Muscle layer of colon (tissue), 2 donors: ENCODE measurements at regions not wholly inside any gene's neighbourhood (a gene's known extent, or its start where the extent isn't known, plus 50 kb on each side); places are given as distances from the start of the nearest gene placed in this dataset.

ENCODE experiments used
- H3K27ac ChIP-seq: one replicate; pipeline ENCODE4 v1.7.0; 2013; ENCODE audit warnings: low read depth, mild to moderate bottlenecking, low read length, moderate library complexity
- H3K27me3 ChIP-seq, 2 donors: one replicate each; pipeline ENCODE4 v1.7.0; 2013; ENCODE audit warnings: low read length in 2 of 2, mild to moderate bottlenecking in 2 of 2; ENCODE audit not compliant: insufficient read depth in 2 of 2, control insufficient read depth in 1 of 2
- H3K36me3 ChIP-seq: one replicate; pipeline ENCODE4 v1.7.0; 2013; ENCODE audit warnings: mild to moderate bottlenecking, low read length; ENCODE audit not compliant: insufficient read depth
- H3K4me1 ChIP-seq: one replicate; pipeline ENCODE4 v1.7.0; 2013; ENCODE audit warnings: mild to moderate bottlenecking, low read length; ENCODE audit not compliant: insufficient read depth
- H3K4me3 ChIP-seq, 2 donors: one replicate each; pipeline ENCODE4 v1.7.0; 2013; ENCODE audit warnings: low read length in 2 of 2, low read depth in 1 of 2, mild to moderate bottlenecking in 1 of 2, moderate library complexity in 1 of 2
- H3K9ac ChIP-seq: one replicate; pipeline ENCODE4 v1.7.0; 2013; ENCODE audit warnings: low read length
- H3K9me3 ChIP-seq: one replicate; pipeline ENCODE4 v1.7.0; 2013; ENCODE audit warnings: mild to moderate bottlenecking, low read length
- donor health status: abdominal sarcoma.
- donor health status: Adenocarcinoma of cecum.

DNA sequence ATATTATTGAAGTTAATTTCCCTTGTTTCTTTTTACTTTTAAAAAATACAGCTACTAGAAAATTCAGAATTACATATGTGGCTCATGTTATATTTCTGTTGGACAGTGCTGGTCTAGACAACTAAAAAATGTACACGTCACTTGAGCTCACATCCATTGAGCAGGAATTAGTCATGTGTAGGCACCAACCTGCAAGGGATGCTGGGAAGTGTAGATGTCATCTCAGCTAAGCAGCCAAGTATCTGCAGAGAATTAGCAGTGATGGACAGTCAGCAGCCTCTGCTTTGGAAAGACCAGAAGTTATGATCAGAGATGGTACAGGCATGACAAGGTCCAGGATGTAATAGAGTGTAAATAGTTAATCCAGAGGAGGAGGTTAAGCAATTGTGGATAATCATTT, 87.1 kb upstream of the HS3ST2 start:
- no peaks in the 10 kb centered on the region for H3K36me3 ChIP-seq
- peaks cover 12% of the 10 kb centered on the region for H3K4me1 ChIP-seq
- H3K27me3 ChIP-seq: no peaks in the 10 kb centered on the region
- no peak overlapping the region for H3K9ac ChIP-seq
- no peaks in the 10 kb centered on the region for H3K9me3 ChIP-seq
- H3K27ac ChIP-seq: no peak overlapping the region
- H3K4me3 ChIP-seq: no peak overlapping the region

GRCh38 chr16:22727285-22728166, 86.4 kb upstream of the HS3ST2 start:
- Histone ChIP-seq H3K9me3 (no peaks in the 10 kb centered on the region), H3K27me3 (no peaks in the 10 kb centered on the region), H3K36me3 (no peaks in the 10 kb centered on the region), H3K9ac (no peak overlapping the region), H3K4me1 (peaks cover 12% of the 10 kb centered on the region), H3K4me3 (no peak overlapping the region), H3K27ac (no peak overlapping the region)

DNA sequence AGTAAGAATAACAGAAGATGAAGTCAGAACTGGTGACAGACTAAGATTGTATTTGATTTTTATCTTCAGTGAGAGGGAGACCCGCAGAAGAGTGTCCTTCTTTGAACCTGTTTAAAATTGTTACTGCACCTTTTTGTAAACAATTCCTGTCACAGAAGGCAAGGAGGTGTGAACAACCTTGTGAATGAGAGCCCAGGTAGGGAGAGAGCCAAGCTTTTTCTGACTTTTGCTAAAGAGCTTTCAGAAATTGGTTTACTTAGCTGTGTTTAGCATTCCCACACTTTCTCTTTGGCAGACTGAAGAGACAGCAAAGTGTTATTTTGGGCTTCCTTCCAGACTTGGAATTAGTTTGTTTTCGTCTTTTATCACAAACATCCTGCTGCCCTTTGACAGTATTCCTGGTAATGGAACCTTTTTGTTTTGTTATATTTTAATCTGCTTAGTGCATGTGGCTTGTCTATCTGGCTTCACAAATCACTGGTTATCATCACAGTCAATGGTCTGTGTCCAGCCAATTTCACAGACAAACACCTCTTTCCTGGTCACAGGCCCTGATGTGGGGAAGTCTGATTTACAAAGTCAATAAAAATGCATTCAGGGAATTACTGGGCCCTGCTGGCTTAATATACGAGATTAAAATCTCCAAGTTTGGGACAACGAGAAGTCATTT, 85.7 kb upstream of the HS3ST2 start:
- H3K27ac ChIP-seq: no peak overlapping the region
- H3K4me1 ChIP-seq: peaks cover 12% of the 10 kb centered on the region
- no peaks in the 10 kb centered on the region for H3K36me3 ChIP-seq
- H3K4me3 ChIP-seq: no peak overlapping the region
- no peaks in the 10 kb centered on the region for H3K9me3 ChIP-seq
- no peak overlapping the region for H3K9ac ChIP-seq
- H3K27me3 ChIP-seq: no peaks in the 10 kb centered on the region

DNA sequence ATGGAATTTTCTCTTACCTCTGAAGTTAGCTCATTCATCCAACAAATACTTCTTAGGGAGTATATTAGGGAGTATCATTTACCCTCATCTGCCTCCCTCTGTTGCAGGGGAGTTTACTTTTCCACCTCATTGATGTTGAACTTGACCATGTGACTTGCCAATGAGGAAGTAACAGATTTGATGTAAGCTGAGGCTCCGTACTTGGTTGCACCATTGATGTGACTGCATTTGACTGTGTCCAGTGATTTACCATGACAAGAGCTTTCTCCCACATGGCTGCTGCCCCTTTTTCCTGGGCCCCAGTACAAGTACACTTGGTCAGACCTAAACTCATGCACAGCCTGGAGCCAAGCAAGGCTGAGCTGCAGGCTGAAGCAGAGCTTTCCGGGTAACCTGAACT, 81.6 kb upstream of the HS3ST2 start:
- Histone ChIP-seq H3K27ac (no peak overlapping the region), H3K9ac (no peak overlapping the region), H3K4me1 (peaks cover 24% of the 10 kb centered on the region), H3K36me3 (no peaks in the 10 kb centered on the region), H3K4me3 (no peak overlapping the region), H3K9me3 (no peaks in the 10 kb centered on the region), H3K27me3 (no peaks in the 10 kb centered on the region)

GRCh38 chr16:22732959-22733358, 81.0 kb upstream of the HS3ST2 start:
- no peaks in the 10 kb centered on the region for H3K27me3 ChIP-seq
- no peak overlapping the region for H3K27ac ChIP-seq
- no peaks in the 10 kb centered on the region for H3K36me3 ChIP-seq
- H3K4me1 ChIP-seq: peaks cover 19% of the 10 kb centered on the region
- no peak overlapping the region for H3K4me3 ChIP-seq
- no peaks in the 10 kb centered on the region for H3K9me3 ChIP-seq
- H3K9ac ChIP-seq: no peak overlapping the region

DNA sequence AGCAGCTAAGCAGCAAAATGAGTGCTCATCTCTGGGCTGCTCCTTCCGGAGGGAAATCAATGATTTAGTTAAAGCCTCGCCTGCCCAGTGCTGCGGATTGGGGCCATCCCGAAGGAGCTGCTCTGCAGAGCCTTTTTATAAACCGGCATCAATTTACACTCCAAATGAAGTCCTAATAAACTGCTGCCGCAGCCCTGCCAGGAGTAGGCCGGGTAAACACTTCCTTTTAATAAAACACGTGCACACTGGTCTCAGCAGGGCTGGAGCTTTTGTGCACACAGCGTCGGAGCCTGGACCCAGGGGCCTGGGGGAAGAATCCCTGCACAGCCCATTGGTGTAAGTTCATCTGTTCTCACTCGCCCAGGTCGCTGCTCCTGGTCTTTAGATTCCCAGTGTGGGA, 79.6 kb upstream of the HS3ST2 start:
- H3K4me1 ChIP-seq: peaks cover 19% of the 10 kb centered on the region
- no peaks in the 10 kb centered on the region for H3K36me3 ChIP-seq
- no peak overlapping the region for H3K4me3 ChIP-seq
- no peaks in the 10 kb centered on the region for H3K9me3 ChIP-seq
- H3K27me3 ChIP-seq: no peaks in the 10 kb centered on the region
- H3K9ac ChIP-seq: no peak overlapping the region
- no peak overlapping the region for H3K27ac ChIP-seq

- Histone ChIP-seq H3K27me3 (no peaks in the 10 kb centered on the region), H3K9me3 (no peaks in the 10 kb centered on the region), H3K27ac (no peak overlapping the region), H3K4me3 (no peak overlapping the region), H3K36me3 (no peaks in the 10 kb centered on the region), H3K4me1 (peaks cover 19% of the 10 kb centered on the region), H3K9ac (no peak overlapping the region)
These were observed 77.2 kb upstream of the HS3ST2 start for GRCh38 chr16:22736791-22737190.

DNA sequence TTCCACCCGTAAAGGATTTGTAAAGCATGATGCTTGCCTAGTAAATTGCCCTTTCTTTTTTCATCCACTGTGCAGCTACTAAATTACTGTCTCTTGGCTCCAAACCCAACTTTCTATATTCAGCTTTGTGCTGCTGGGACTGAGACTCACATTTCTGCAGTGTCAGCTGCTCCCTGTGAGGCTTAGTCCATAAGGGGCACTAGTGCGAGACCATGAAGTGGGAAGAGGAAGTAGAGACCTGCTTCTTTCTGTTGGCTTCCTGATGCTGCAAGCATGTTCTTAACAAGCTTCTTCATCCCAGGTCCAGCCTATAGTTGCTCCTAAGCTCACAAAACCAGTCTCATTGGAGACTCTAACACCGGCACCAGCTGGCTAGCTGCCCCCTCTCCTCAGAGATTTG, 74.9 kb upstream of the HS3ST2 start:
- Histone ChIP-seq H3K9ac (no peak overlapping the region), H3K27me3 (no peaks in the 10 kb centered on the region), H3K4me3 (no peak overlapping the region), H3K4me1 (peaks cover 15% of the 10 kb centered on the region), H3K27ac (no peak overlapping the region), H3K9me3 (no peaks in the 10 kb centered on the region), H3K36me3 (no peaks in the 10 kb centered on the region)

DNA sequence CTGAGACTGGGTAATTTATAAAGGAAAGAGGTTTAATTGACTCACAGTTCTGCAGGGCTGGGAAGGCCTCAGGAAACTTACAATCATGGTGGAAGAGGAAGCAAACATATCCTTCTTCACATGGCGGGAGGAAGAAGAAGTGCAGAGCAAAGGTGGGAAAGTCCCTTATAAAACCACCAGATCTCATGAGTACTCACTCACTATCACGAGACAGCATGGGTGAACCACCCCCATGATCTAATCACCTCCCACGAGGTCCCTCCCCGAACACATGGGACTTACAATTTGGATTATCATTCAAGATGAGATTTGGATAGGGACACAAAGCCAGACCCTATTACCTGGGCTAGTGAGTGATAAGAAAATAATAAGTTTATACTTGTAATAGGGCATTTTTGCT, 70.6 kb upstream of the HS3ST2 start:
- Histone ChIP-seq H3K4me3 (no peak overlapping the region), H3K36me3 (no peaks in the 10 kb centered on the region), H3K27me3 (no peaks in the 10 kb centered on the region), H3K9ac (no peak overlapping the region), H3K27ac (no peak overlapping the region), H3K4me1 (peaks cover 7% of the 10 kb centered on the region), H3K9me3 (no peaks in the 10 kb centered on the region)

DNA sequence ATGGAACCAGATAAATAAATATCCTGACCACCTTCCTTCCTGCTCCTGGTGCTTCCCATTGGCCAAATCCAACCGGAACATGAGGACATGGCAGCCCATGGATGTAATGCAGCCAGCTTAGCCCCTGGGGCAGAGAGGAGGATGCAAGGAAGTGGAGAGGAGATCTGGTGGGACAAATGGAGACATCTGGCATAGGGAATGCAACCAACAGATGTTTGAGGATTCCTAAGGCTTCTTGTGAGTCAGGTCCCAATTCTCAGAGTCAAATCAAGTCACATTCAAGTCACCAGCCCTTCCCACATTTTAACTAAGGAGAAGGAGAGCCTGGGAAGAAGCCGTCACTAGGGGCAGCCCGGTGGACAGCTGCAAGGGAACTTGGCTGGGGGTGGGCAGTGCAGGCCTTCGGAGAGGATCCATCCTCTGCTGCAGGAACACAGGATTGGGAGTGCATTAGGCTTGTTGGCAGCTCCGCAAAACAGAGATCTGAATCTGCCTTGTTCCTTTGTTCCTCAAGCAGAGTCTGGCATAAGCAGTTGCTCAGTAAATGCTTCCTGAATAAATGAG, 62.8 kb upstream of the HS3ST2 start:
- H3K9me3 ChIP-seq: no peaks in the 10 kb centered on the region
- no peaks in the 10 kb centered on the region for H3K27me3 ChIP-seq
- H3K9ac ChIP-seq: no peak overlapping the region
- no peaks in the 10 kb centered on the region for H3K4me1 ChIP-seq
- no peaks in the 10 kb centered on the region for H3K36me3 ChIP-seq
- H3K4me3 ChIP-seq: no peak overlapping the region
- no peak overlapping the region for H3K27ac ChIP-seq

DNA sequence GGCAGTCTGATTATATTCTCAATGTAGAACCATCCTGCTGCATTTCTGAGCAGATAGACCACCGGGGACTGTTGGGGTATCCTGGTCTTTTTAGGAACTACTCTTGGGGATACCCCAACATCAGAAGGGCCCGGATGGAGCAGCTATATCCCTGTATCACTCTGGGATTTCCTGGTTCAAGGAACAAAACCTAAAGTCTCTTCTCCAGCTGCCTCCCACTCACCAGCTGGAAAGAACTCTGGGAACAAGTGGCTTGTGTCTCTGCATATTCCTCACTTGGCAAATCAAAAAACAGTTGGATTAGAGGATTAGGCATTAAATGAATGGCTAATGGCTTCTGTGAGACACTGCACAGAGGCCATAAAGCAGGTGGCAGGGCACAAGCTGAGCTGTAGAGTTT, 62.3 kb upstream of the HS3ST2 start:
- Histone ChIP-seq H3K27me3 (no peaks in the 10 kb centered on the region), H3K9me3 (no peaks in the 10 kb centered on the region), H3K27ac (no peak overlapping the region), H3K4me1 (no peaks in the 10 kb centered on the region), H3K9ac (no peak overlapping the region), H3K4me3 (no peak overlapping the region), H3K36me3 (no peaks in the 10 kb centered on the region)
